Panc1 (cell line): ENCODE measurements at regions not wholly inside any gene's neighbourhood (a gene's known extent, or its start where the extent isn't known, plus 50 kb on each side); places are given as distances from the start of the nearest gene placed in this dataset.

Source experiments
- ATAC-seq: fragments of 200-7000 bp; cut with Tn5 transposase; 2 replicates; pipeline ENCODE4 v1.9.1; 2020; ENCODE audit warnings: mild to moderate bottlenecking, moderate library complexity
- BruUV-seq: library from RNA; stranded (reverse); fragments of 400-500 nt; replicated peaks from 2 replicates; lab custom pipeline; 2021; lab: Mats Ljungman, UMichigan
- CTCF ChIA-PET: fragments of 300-600 bp; sonication (Branson Sonifier 250); formaldehyde crosslinking; loops from one replicate; lab custom pipeline; 2022; ENCODE audit warnings: antibody characterized with exemption; lab: Charles Lee
- POLR2A ChIA-PET: fragments of 300-600 bp; sonication (Branson Sonifier 250); formaldehyde crosslinking; loops from one replicate; lab custom pipeline; 2022; ENCODE audit warnings: antibody characterized with exemption; lab: Charles Lee
- DNase-seq: peaks from one replicate; pipeline ENCODE4 v3.0.0-alpha.2; 2010; ENCODE audit warnings: low read depth, low spot score
- H3K27ac ChIP-seq: 2 replicates; pipeline ENCODE4 v1.5.1; 2011; ENCODE audit warnings: mild to moderate bottlenecking, low read length, inconsistent platforms
- H3K27me3 ChIP-seq: fragments of 200-500 bp; sonication (Bioruptor generic); 2 replicates; pipeline ENCODE4 v1.6.0; 2014; ENCODE audit warnings: low read length, inconsistent platforms; ENCODE audit not compliant: control insufficient read depth, insufficient read depth
- H3K36me3 ChIP-seq: fragments of 200-500 bp; sonication (Bioruptor generic); 2 replicates; pipeline ENCODE4 v1.5.1; 2014; ENCODE audit warnings: inconsistent platforms, mild to moderate bottlenecking, low read length, moderate library complexity; ENCODE audit not compliant: control insufficient read depth, insufficient read depth
- H3K4me1 ChIP-seq: 2 replicates; pipeline ENCODE4 v1.5.1; 2011; ENCODE audit warnings: inconsistent platforms, mild to moderate bottlenecking, low read length, moderate library complexity; ENCODE audit not compliant: control insufficient read depth, insufficient read depth
- H3K4me3 ChIP-seq, 2 experiments: 2 replicates each; pipeline ENCODE4 v1.5.1; 2011 to 2012; ENCODE audit warnings: low read depth in 2 of 2, low read length in 2 of 2, mild to moderate bottlenecking in 2 of 2, inconsistent platforms in 1 of 2, moderate library complexity in 1 of 2
- H3K9me3 ChIP-seq: fragments of 200-500 bp; sonication (Bioruptor generic); 2 replicates; pipeline ENCODE4 v1.5.1; 2014; ENCODE audit warnings: low read depth, mild to moderate bottlenecking, inconsistent platforms, low read length, moderate library complexity; ENCODE audit not compliant: control insufficient read depth, insufficient read depth
- POLR2AphosphoS5 ChIP-seq: IDR thresholded peaks from 2 replicates; pipeline ENCODE4 v1.6.1; 2012; ENCODE audit warnings: mild to moderate bottlenecking, low read depth, low read length, moderate library complexity
- REST ChIP-seq, 2 experiments: IDR thresholded peaks; 2 replicates each; pipeline ENCODE4 v1.6.1; 2011 to 2012; ENCODE audit warnings: low read depth in 2 of 2, control low read depth in 1 of 2, low read length in 1 of 2, mild to moderate bottlenecking in 1 of 2, moderate library complexity in 1 of 2; ENCODE audit not compliant: insufficient read depth in 1 of 2
- SIN3A ChIP-seq: IDR thresholded peaks from 2 replicates; pipeline ENCODE4 v1.6.1; 2012; ENCODE audit warnings: low read depth, mild to moderate bottlenecking, low read length, moderate library complexity, borderline replicate concordance; ENCODE audit not compliant: insufficient read depth
- TCF7L2 ChIP-seq: IDR thresholded peaks from 2 replicates; pipeline ENCODE4 v1.6.1; 2011; ENCODE audit warnings: mild to moderate bottlenecking, low read depth, low read length, inconsistent platforms
- in situ Hi-C: cut with HindIII; loops from 2 replicates; pipeline ENCODE4 v1.10.0; 2016; ENCODE audit warnings: low sequenced_read_pairs, low pct_unique_long_range_greater_than_20kb
- intact Hi-C: fragments of 100-400 bp; cut with micrococcal nuclease; formaldehyde crosslinking; loops from one replicate; pipeline ENCODE4 v1.10.0; 2022; ENCODE audit not compliant: unreplicated experiment
- TF ChIP-seq, protein P1 (sequence below): fragments of 450-650 bp; IDR thresholded peaks from 2 replicates; pipeline ENCODE4 v1.5.1; 2017; ENCODE audit warnings: mild to moderate bottlenecking

DNA sequence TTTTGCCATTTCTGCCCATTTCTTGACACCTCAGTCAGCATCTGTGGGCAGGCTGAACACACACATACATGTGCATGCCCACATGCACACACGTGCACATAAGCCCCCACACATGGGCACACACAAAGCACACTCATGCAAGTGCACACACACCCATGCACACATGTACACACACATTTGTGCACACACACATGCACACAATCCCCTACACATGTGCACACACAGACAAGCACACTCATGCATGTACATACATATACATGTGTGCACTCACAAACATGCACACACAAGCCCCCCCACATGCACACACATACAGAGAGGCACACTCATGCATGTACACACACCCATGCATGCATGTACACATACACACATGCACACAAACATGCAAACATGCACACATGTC lies 83.5 kb upstream of the ACTRT2 start:
- in situ Hi-C loops (no loop called here), intact Hi-C loops (no loop called here)
- Histone ChIP-seq H3K9me3 (peaks cover 8% of the 10 kb centered on the region; the same call in 1 of the 2 replicates), H3K4me3 (no peak overlapping the region), H3K27me3 (no peaks in the 10 kb centered on the region; the same call in 1 of the 2 replicates), H3K4me1 (no peaks in the 10 kb centered on the region), H3K36me3 (no peaks in the 10 kb centered on the region), H3K27ac (no peak overlapping the region)
- CTCF ChIA-PET: no interaction called here
- no peak for ATAC-seq
- POLR2A ChIA-PET: no interaction called here
- TF ChIP-seq, protein P1, sequence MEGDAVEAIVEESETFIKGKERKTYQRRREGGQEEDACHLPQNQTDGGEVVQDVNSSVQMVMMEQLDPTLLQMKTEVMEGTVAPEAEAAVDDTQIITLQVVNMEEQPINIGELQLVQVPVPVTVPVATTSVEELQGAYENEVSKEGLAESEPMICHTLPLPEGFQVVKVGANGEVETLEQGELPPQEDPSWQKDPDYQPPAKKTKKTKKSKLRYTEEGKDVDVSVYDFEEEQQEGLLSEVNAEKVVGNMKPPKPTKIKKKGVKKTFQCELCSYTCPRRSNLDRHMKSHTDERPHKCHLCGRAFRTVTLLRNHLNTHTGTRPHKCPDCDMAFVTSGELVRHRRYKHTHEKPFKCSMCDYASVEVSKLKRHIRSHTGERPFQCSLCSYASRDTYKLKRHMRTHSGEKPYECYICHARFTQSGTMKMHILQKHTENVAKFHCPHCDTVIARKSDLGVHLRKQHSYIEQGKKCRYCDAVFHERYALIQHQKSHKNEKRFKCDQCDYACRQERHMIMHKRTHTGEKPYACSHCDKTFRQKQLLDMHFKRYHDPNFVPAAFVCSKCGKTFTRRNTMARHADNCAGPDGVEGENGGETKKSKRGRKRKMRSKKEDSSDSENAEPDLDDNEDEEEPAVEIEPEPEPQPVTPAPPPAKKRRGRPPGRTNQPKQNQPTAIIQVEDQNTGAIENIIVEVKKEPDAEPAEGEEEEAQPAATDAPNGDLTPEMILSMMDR: no peak
- no peak for TF ChIP-seq SIN3A
- TF ChIP-seq REST (IDR thresholded peaks at IDR 0.05; ENCODE audit: insufficient read depth in 1 of 2, low read depth in 2 of 2, low read length in 1 of 2): no peak
- no peak for TF ChIP-seq TCF7L2
- no peak for TF ChIP-seq POLR2AphosphoS5
- BruUV-seq: no TSS peak
- no peak for DNase-seq

GRCh38 chr1:2939041-2939552 lies 82.2 kb upstream of the ACTRT2 start:
- no peaks in the 10 kb centered on the region; the same call in 1 of the 2 replicates for H3K27me3 ChIP-seq
- DNase-seq (no peak), ATAC-seq (no peak)
- CTCF ChIA-PET: no interaction called here
- no peaks in the 10 kb centered on the region for H3K36me3 ChIP-seq
- TF ChIP-seq REST (IDR thresholded peaks at IDR 0.05; ENCODE audit: insufficient read depth in 1 of 2, low read depth in 2 of 2, low read length in 1 of 2) (no peak), TCF7L2 (no peak), SIN3A (no peak), POLR2AphosphoS5 (no peak)
- TF ChIP-seq, protein P1: no peak
- in situ Hi-C loops (no loop called here), intact Hi-C loops (no loop called here)
- H3K9me3 ChIP-seq: peaks cover 8% of the 10 kb centered on the region; the same call in 1 of the 2 replicates
- H3K4me3 ChIP-seq: no peak overlapping the region
- H3K4me1 ChIP-seq: no peaks in the 10 kb centered on the region
- H3K27ac ChIP-seq: no peak overlapping the region
- POLR2A ChIA-PET: no interaction called here
- BruUV-seq: no TSS peak
